ENCODE measurements at regions not wholly inside any gene's neighbourhood (a gene's known extent, or its start where the extent isn't known, plus 50 kb on each side); places are given as distances from the start of the nearest gene placed in this dataset.

DNA sequence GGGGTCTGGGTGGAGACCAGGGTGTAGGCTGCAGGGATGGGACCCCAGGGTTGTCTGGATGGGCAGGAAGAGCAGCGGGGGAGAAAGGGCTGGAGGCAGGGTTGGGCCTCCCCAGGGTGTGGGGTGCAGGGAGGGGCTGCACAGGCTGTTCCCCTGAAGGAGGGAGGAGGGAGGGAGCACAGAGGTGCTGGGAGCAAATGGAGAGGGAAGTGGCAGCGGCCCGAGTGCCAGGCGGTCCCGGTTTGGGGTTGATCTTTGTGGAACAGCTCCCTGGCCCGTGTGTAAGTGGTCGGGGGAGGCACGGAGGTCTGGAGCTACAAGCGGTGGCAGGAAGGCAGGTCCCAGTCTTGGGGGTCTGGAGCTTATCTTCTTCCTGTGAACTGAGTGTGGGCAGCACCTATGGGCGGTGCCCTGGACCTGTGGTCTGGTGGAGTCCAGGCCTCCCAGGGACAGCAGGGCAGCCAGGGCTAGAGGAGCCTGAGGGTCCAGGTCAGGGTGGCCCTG lies 391.6 kb downstream of the TMEM121 start:
- Histone ChIP-seq H3K79me2 (ENCODE audit: insufficient read depth, low read length) (no peaks in the 10 kb centered on the region), H3K27ac (ENCODE audit: low read depth, low read length) (no peak overlapping the region), H3K9ac (ENCODE audit: low read length) (no peak overlapping the region), H3K36me3 (ENCODE audit: insufficient read depth, low read length) (no peaks in the 10 kb centered on the region), H3K4me3 (ENCODE audit: insufficient read depth, low read depth, low read length) (no peak overlapping the region), H3K9me3 (ENCODE audit: insufficient read depth, low read depth, low read length) (no peaks in the 10 kb centered on the region), H4K20me1 (ENCODE audit: insufficient read depth, low read length) (no peaks in the 10 kb centered on the region), H3K4me1 (ENCODE audit: insufficient read depth, low read length) (no peaks in the 10 kb centered on the region), H3K27me3 (ENCODE audit: insufficient read depth, low read length) (no peaks in the 10 kb centered on the region), H3K4me2 (ENCODE audit: low read length) (no peak overlapping the region), H2AFZ (ENCODE audit: low read depth, low read length) (no peak overlapping the region)
- FAIRE-seq, result no peak
- TF ChIP-seq, protein P1, sequence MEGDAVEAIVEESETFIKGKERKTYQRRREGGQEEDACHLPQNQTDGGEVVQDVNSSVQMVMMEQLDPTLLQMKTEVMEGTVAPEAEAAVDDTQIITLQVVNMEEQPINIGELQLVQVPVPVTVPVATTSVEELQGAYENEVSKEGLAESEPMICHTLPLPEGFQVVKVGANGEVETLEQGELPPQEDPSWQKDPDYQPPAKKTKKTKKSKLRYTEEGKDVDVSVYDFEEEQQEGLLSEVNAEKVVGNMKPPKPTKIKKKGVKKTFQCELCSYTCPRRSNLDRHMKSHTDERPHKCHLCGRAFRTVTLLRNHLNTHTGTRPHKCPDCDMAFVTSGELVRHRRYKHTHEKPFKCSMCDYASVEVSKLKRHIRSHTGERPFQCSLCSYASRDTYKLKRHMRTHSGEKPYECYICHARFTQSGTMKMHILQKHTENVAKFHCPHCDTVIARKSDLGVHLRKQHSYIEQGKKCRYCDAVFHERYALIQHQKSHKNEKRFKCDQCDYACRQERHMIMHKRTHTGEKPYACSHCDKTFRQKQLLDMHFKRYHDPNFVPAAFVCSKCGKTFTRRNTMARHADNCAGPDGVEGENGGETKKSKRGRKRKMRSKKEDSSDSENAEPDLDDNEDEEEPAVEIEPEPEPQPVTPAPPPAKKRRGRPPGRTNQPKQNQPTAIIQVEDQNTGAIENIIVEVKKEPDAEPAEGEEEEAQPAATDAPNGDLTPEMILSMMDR (IDR thresholded peaks at IDR 0.05; ENCODE audit: insufficient read depth, low read depth, low read length), result no peak
- no peak for TF ChIP-seq EZH2 (IDR thresholded peaks at IDR 0.05; ENCODE audit: insufficient read depth, low read length)
- H3K27me3 Mint-ChIP-seq (ENCODE audit: low read depth, unreplicated experiment), result no peaks in the 10 kb centered on the region
- H3K4me1 Mint-ChIP-seq (ENCODE audit: low read depth, unreplicated experiment), result no peaks in the 10 kb centered on the region
- no peak for DNase-seq (ENCODE audit: low read depth)
- no peaks in the 10 kb centered on the region for H3K36me3 Mint-ChIP-seq (ENCODE audit: low read depth, unreplicated experiment)
- no peak overlapping the region for H3K27ac Mint-ChIP-seq (ENCODE audit: unreplicated experiment)
- no peak overlapping the region for H3K4me3 Mint-ChIP-seq (ENCODE audit: unreplicated experiment)
- peaks cover 42% of the 10 kb centered on the region for H3K9me3 Mint-ChIP-seq (ENCODE audit: unreplicated experiment)

DNA sequence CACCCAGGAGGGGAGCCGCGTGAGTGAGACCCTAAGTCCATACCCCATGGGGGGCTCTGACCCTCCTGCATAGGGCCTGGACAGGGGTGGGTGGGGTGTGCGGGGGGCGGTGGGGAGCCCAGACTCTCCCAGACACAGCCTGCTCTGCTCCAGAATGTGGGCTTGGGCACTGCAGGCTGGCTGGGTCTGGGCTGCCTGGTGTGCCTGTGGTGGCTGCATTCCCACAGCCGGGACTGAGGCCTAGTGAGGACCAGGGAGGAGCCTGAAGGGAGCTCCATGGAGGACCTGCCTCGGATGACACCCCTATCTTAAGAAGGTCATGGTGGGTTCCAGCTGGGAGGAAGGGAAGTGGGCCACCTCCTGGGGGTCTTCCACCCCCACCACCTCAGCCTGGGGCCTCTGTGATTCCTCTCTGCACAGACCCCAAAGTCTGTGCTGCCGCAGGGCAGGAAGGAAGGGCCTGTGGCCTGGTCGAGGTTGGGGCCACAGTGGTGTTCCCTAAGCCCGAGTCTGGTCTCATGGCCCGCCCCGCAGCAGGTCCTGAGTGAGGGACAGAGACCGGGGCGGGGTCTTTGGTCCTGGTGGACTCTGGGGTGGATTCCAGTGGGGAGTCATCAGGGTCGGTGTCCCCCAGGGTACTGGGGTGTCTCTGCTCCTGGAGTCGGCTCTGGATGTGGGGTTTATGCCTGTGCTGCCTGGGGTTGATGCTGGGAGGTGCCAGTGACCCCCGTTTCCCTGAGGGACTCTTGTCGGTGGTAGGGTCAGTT lies 392.3 kb downstream of the TMEM121 start:
- TF ChIP-seq EZH2 (IDR thresholded peaks at IDR 0.05; ENCODE audit: insufficient read depth, low read length), result no peak
- TF ChIP-seq, protein P1 (IDR thresholded peaks at IDR 0.05; ENCODE audit: insufficient read depth, low read depth, low read length), result no peak
- no peak for FAIRE-seq

More for the DNA sequence above, 392.3 kb downstream of the TMEM121 start:
- H3K27ac Mint-ChIP-seq (ENCODE audit: unreplicated experiment), result no peak overlapping the region
- H3K27me3 Mint-ChIP-seq (ENCODE audit: low read depth, unreplicated experiment), result no peaks in the 10 kb centered on the region
- Histone ChIP-seq H3K9ac (ENCODE audit: low read length) (no peak overlapping the region), H3K36me3 (ENCODE audit: insufficient read depth, low read length) (no peaks in the 10 kb centered on the region), H2AFZ (ENCODE audit: low read depth, low read length) (no peak overlapping the region), H3K4me2 (ENCODE audit: low read length) (no peak overlapping the region), H4K20me1 (ENCODE audit: insufficient read depth, low read length) (no peaks in the 10 kb centered on the region), H3K27me3 (ENCODE audit: insufficient read depth, low read length) (no peaks in the 10 kb centered on the region), H3K4me3 (ENCODE audit: insufficient read depth, low read depth, low read length) (no peak overlapping the region), H3K27ac (ENCODE audit: low read depth, low read length) (no peak overlapping the region), H3K4me1 (ENCODE audit: insufficient read depth, low read length) (no peaks in the 10 kb centered on the region), H3K9me3 (ENCODE audit: insufficient read depth, low read depth, low read length) (no peaks in the 10 kb centered on the region), H3K79me2 (ENCODE audit: insufficient read depth, low read length) (no peaks in the 10 kb centered on the region)
- DNase-seq (ENCODE audit: low read depth), result no peak
- H3K9me3 Mint-ChIP-seq (ENCODE audit: unreplicated experiment), result peaks cover 39% of the 10 kb centered on the region
- H3K4me3 Mint-ChIP-seq (ENCODE audit: unreplicated experiment), result no peak overlapping the region
- no peaks in the 10 kb centered on the region for H3K4me1 Mint-ChIP-seq (ENCODE audit: low read depth, unreplicated experiment)
- H3K36me3 Mint-ChIP-seq (ENCODE audit: low read depth, unreplicated experiment), result no peaks in the 10 kb centered on the region
